ENCODE measurements at regions not wholly inside any gene's neighbourhood (a gene's known extent, or its start where the extent isn't known, plus 50 kb on each side); places are given as distances from the start of the nearest gene placed in this dataset.
A peak's percentile ranks its signal among the peaks of the same experiment; 100 is the strongest.

- no peak overlapping the region for H3K4me3 ChIP-seq (ENCODE audit: control insufficient read depth in 2 of 3, extremely low read depth in 1 of 3, insufficient read depth in 2 of 3, low read depth in 1 of 3, low read length in 3 of 3)
- DNase-seq (ENCODE audit: low read depth, low spot score) (peak; percentile 26), FAIRE-seq (no peak)
- dilution Hi-C loops (cut with MboI; ENCODE audit: extremely low pct_ligation_motif_present, low sequenced_read_pairs), result no loop called here
- H3K4me1 ChIP-seq (ENCODE audit: control insufficient read depth, extremely low read depth, insufficient read depth, low read length), result peaks cover 27% of the 10 kb centered on the region
- H3K9me3 ChIP-seq (ENCODE audit: control insufficient read depth, low read depth, low read length), result no peaks in the 10 kb centered on the region
- H3K79me2 ChIP-seq (ENCODE audit: control insufficient read depth, insufficient read depth, low read length), result no peaks in the 10 kb centered on the region
- no peaks in the 10 kb centered on the region for H4K20me1 ChIP-seq (ENCODE audit: control insufficient read depth, extremely low read depth, insufficient read depth, low read length)
- no peaks in the 10 kb centered on the region for H3K36me3 ChIP-seq (ENCODE audit: control insufficient read depth in 2 of 2, extremely low read depth in 1 of 2, insufficient read depth in 2 of 2, low read length in 2 of 2)
- no peaks in the 10 kb centered on the region for H3K9me1 ChIP-seq (ENCODE audit: control insufficient read depth, extremely low read depth, insufficient read depth, low read length)
- H3K27me3 ChIP-seq (ENCODE audit: control insufficient read depth, extremely low read depth, insufficient read depth, low read length), result no peaks in the 10 kb centered on the region
- TF ChIP-seq EZH2 (IDR thresholded peaks at IDR 0.05; ENCODE audit: low read length) (no peak), CTCF (optimal IDR thresholded peaks at IDR 0.05 in 1 of 3, IDR thresholded peaks at IDR 0.05 in 1 of 3, conservative IDR thresholded peaks at IDR 0.05 in 1 of 3; ENCODE audit: extremely low read depth in 1 of 3, insufficient read depth in 2 of 3, low read length in 3 of 3) (no peak)
- H3K27ac ChIP-seq (ENCODE audit: control insufficient read depth, insufficient read depth, low read length), result peak overlapping the region; percentile 37
- H2AFZ ChIP-seq (ENCODE audit: control insufficient read depth, low read length), result no peak overlapping the region
- H3K4me2 ChIP-seq (ENCODE audit: control insufficient read depth, extremely low read depth, insufficient read depth, low read depth, low read length), result no peak overlapping the region
- H3K9ac ChIP-seq (ENCODE audit: control insufficient read depth, extremely low read depth, insufficient read depth, low read length), result peak overlapping the region; percentile 19
Observed at GRCh38 chr4:56757821-56758411, 63.6 kb downstream of the SPINK2 start.

GRCh38 chr4:56757261-56757746, 64.2 kb downstream of the SPINK2 start:
- dilution Hi-C loops (cut with MboI; ENCODE audit: extremely low pct_ligation_motif_present, low sequenced_read_pairs), result no loop called here
- H3K4me3 ChIP-seq (ENCODE audit: control insufficient read depth in 2 of 3, extremely low read depth in 1 of 3, insufficient read depth in 2 of 3, low read depth in 1 of 3, low read length in 3 of 3), result no peak overlapping the region
- H3K36me3 ChIP-seq (ENCODE audit: control insufficient read depth in 2 of 2, extremely low read depth in 1 of 2, insufficient read depth in 2 of 2, low read length in 2 of 2), result no peaks in the 10 kb centered on the region
- H3K79me2 ChIP-seq (ENCODE audit: control insufficient read depth, insufficient read depth, low read length), result no peaks in the 10 kb centered on the region
- H2AFZ ChIP-seq (ENCODE audit: control insufficient read depth, low read length), result no peak overlapping the region
- no peak for TF ChIP-seq CTCF (optimal IDR thresholded peaks at IDR 0.05 in 1 of 3, IDR thresholded peaks at IDR 0.05 in 1 of 3, conservative IDR thresholded peaks at IDR 0.05 in 1 of 3; ENCODE audit: extremely low read depth in 1 of 3, insufficient read depth in 2 of 3, low read length in 3 of 3)
- TF ChIP-seq EZH2 (IDR thresholded peaks at IDR 0.05; ENCODE audit: low read length), result no peak
- FAIRE-seq, result no peak
- no peaks in the 10 kb centered on the region for H4K20me1 ChIP-seq (ENCODE audit: control insufficient read depth, extremely low read depth, insufficient read depth, low read length)
- DNase-seq (ENCODE audit: low read depth, low spot score), result no peak
- H3K9ac ChIP-seq (ENCODE audit: control insufficient read depth, extremely low read depth, insufficient read depth, low read length), result peak overlapping the region; percentile 19
- H3K4me2 ChIP-seq (ENCODE audit: control insufficient read depth, extremely low read depth, insufficient read depth, low read depth, low read length), result peak overlapping the region; percentile 38
- peak overlapping the region; percentile 37 for H3K27ac ChIP-seq (ENCODE audit: control insufficient read depth, insufficient read depth, low read length)
- peaks cover 27% of the 10 kb centered on the region for H3K4me1 ChIP-seq (ENCODE audit: control insufficient read depth, extremely low read depth, insufficient read depth, low read length)
- no peaks in the 10 kb centered on the region for H3K9me1 ChIP-seq (ENCODE audit: control insufficient read depth, extremely low read depth, insufficient read depth, low read length)
- H3K27me3 ChIP-seq (ENCODE audit: control insufficient read depth, extremely low read depth, insufficient read depth, low read length), result no peaks in the 10 kb centered on the region
- H3K9me3 ChIP-seq (ENCODE audit: control insufficient read depth, low read depth, low read length), result no peaks in the 10 kb centered on the region
